ENCODE measurements at regions not wholly inside any gene's neighbourhood (a gene's known extent, or its start where the extent isn't known, plus 50 kb on each side); places are given as distances from the start of the nearest gene placed in this dataset.

GRCh38 chr7:159200421-159200820, 55.8 kb upstream of the VIPR2 start:
- no peak overlapping the region for H3K4me3 ChIP-seq (ENCODE audit: low read length)
- DNase-seq = no peak
- H3K36me3 ChIP-seq (ENCODE audit: control insufficient read depth, insufficient read depth, low read length) = no peaks in the 10 kb centered on the region
- peaks cover 46% of the 10 kb centered on the region for H3K9me3 Mint-ChIP-seq
- H3K9ac ChIP-seq (ENCODE audit: extremely low read depth, low read length, poor library complexity, severe bottlenecking) = no peak overlapping the region
- 73% methylated on average over 13 to 14 of the region's 14 CpGs for WGBS, 2 experiments (ENCODE audit: insufficient coverage in 1 of 2, insufficient read length in 1 of 2)
- TF ChIP-seq, protein P1, sequence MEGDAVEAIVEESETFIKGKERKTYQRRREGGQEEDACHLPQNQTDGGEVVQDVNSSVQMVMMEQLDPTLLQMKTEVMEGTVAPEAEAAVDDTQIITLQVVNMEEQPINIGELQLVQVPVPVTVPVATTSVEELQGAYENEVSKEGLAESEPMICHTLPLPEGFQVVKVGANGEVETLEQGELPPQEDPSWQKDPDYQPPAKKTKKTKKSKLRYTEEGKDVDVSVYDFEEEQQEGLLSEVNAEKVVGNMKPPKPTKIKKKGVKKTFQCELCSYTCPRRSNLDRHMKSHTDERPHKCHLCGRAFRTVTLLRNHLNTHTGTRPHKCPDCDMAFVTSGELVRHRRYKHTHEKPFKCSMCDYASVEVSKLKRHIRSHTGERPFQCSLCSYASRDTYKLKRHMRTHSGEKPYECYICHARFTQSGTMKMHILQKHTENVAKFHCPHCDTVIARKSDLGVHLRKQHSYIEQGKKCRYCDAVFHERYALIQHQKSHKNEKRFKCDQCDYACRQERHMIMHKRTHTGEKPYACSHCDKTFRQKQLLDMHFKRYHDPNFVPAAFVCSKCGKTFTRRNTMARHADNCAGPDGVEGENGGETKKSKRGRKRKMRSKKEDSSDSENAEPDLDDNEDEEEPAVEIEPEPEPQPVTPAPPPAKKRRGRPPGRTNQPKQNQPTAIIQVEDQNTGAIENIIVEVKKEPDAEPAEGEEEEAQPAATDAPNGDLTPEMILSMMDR (conservative IDR thresholded peaks at IDR 0.05) = no peak
- H3K4me1 ChIP-seq (ENCODE audit: control insufficient read depth, insufficient read depth, low read length) = no peaks in the 10 kb centered on the region
- no peaks in the 10 kb centered on the region for H3K27me3 ChIP-seq (ENCODE audit: control insufficient read depth, insufficient read depth, low read length, poor library complexity, severe bottlenecking)
- H3K4me3 Mint-ChIP-seq = no peak overlapping the region
- no peaks in the 10 kb centered on the region for H3K36me3 Mint-ChIP-seq (ENCODE audit: low read depth)
- no peak overlapping the region for H3K27ac ChIP-seq (ENCODE audit: low read depth, low read length)
- peaks cover 45% of the 10 kb centered on the region for H3K9me3 ChIP-seq (ENCODE audit: control insufficient read depth, low read length)
- no peak overlapping the region for H3K27ac Mint-ChIP-seq
- peaks cover 7% of the 10 kb centered on the region for H3K4me1 Mint-ChIP-seq
- no peaks in the 10 kb centered on the region for H3K27me3 Mint-ChIP-seq (ENCODE audit: insufficient read depth)

- Mint-ChIP-seq H3K4me1 (peaks cover 15% of the 10 kb centered on the region), H3K27ac (no peak overlapping the region), H3K9me3 (peaks cover 46% of the 10 kb centered on the region), H3K27me3 (ENCODE audit: insufficient read depth) (no peaks in the 10 kb centered on the region), H3K4me3 (no peak overlapping the region), H3K36me3 (ENCODE audit: low read depth) (no peaks in the 10 kb centered on the region)
- H3K9me3 ChIP-seq (ENCODE audit: control insufficient read depth, low read length) = peaks cover 44% of the 10 kb centered on the region
- H3K27ac ChIP-seq (ENCODE audit: low read depth, low read length) = no peak overlapping the region
- DNase-seq = no peak
- H3K4me1 ChIP-seq (ENCODE audit: control insufficient read depth, insufficient read depth, low read length) = no peaks in the 10 kb centered on the region
- no peak overlapping the region for H3K4me3 ChIP-seq (ENCODE audit: low read length)
- H3K27me3 ChIP-seq (ENCODE audit: control insufficient read depth, insufficient read depth, low read length, poor library complexity, severe bottlenecking) = no peaks in the 10 kb centered on the region
- WGBS, 2 experiments (ENCODE audit: insufficient coverage in 1 of 2, insufficient read length in 1 of 2) = 77 to 83% methylated on average over 6 to 14 of the region's 15 CpGs
- no peaks in the 10 kb centered on the region for H3K36me3 ChIP-seq (ENCODE audit: control insufficient read depth, insufficient read depth, low read length)
- TF ChIP-seq, protein P1 (conservative IDR thresholded peaks at IDR 0.05) = no peak
- no peak overlapping the region for H3K9ac ChIP-seq (ENCODE audit: extremely low read depth, low read length, poor library complexity, severe bottlenecking)
Observed at GRCh38 chr7:159198016-159198724, 53.5 kb upstream of the VIPR2 start.

DNA sequence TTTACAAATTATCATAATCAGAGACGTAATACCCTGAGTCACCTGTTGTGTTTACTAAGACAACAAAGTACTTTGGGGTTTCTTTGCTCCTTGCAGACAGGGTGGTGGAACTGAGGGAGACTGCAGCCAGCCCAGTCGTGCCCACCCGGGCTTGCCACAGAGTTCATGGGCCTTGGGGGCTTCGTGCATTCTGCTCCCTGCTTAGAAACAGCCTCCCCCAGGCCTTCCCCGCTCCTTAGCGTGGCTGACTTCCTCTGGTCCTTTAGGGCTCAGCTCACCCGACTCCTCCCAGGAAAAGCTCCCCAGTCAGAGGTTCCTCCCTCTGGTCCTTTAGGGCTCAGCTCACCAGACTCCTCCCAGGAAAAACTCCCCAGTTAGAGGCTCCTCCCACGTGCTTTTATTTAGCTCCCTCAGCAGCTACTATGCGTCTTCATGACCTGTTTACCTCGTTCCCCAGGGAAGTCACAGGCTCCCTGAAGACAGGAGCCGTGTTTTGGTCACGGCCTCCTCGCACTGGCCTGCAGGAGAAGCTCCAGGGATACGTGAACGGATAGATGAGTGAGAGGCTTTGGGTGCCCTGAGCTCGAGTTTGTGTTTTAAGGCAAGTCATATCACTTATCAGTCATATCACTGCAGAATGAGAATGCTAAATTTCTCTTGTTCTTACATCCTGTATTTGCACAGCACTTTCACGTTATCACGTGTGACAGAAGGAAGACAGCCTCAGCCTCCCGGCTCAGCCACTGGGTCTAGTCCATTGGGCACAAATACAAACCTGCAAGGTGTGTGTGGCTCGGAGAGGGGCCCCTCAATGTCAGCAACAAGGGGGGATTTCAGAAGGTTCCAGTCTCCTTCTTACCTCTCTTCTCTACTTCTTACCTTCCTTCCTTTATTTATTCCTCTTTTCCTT, 52.7 kb upstream of the VIPR2 start:
- Mint-ChIP-seq H3K27me3 (ENCODE audit: insufficient read depth) (no peaks in the 10 kb centered on the region), H3K27ac (no peak overlapping the region), H3K9me3 (peaks cover 47% of the 10 kb centered on the region), H3K36me3 (ENCODE audit: low read depth) (no peaks in the 10 kb centered on the region), H3K4me1 (peaks cover 20% of the 10 kb centered on the region), H3K4me3 (no peak overlapping the region)
- Histone ChIP-seq H3K27me3 (ENCODE audit: control insufficient read depth, insufficient read depth, low read length, poor library complexity, severe bottlenecking) (no peaks in the 10 kb centered on the region), H3K9ac (ENCODE audit: extremely low read depth, low read length, poor library complexity, severe bottlenecking) (no peak overlapping the region), H3K9me3 (ENCODE audit: control insufficient read depth, low read length) (peaks cover 52% of the 10 kb centered on the region), H3K4me1 (ENCODE audit: control insufficient read depth, insufficient read depth, low read length) (no peaks in the 10 kb centered on the region), H3K36me3 (ENCODE audit: control insufficient read depth, insufficient read depth, low read length) (no peaks in the 10 kb centered on the region), H3K4me3 (ENCODE audit: low read length) (no peak overlapping the region), H3K27ac (ENCODE audit: low read depth, low read length) (no peak overlapping the region)
- TF ChIP-seq, protein P1 (conservative IDR thresholded peaks at IDR 0.05) = no peak
- WGBS, 2 experiments (ENCODE audit: insufficient coverage in 1 of 2, insufficient read length in 1 of 2) = 65 to 69% methylated on average over 11 to 20 of the region's 20 CpGs
- peak; percentile 75 for DNase-seq

Measured in endodermal cell (in vitro differentiated cells).